HG03064 (cell line): ENCODE measurements at regions not wholly inside any gene's neighbourhood (a gene's known extent, or its start where the extent isn't known, plus 50 kb on each side); places are given as distances from the start of the nearest gene placed in this dataset.

Experiments
- ATAC-seq: cut with Tn5 transposase; IDR thresholded peaks from one replicate; pipeline ENCODE4 v1.9.1; 2021; ENCODE audit warnings: low read depth; ENCODE audit not compliant: unreplicated experiment

- ATAC-seq, result no peak
Measured at GRCh38 chr1:118370861-118371260, 185.8 kb upstream of the SPAG17 start.

- no peak for ATAC-seq
Measured at GRCh38 chr1:118366286-118366685, 181.3 kb upstream of the SPAG17 start.

GRCh38 chr1:118364882-118365281 lies 179.9 kb upstream of the SPAG17 start:
- ATAC-seq, result no peak

GRCh38 chr1:118363396-118363795 lies 178.4 kb upstream of the SPAG17 start:
- ATAC-seq, result no peak

GRCh38 chr1:118360817-118361216 lies 175.8 kb upstream of the SPAG17 start:
- no peak for ATAC-seq

- no peak for ATAC-seq
Measured at GRCh38 chr1:118346936-118347335, 161.9 kb upstream of the SPAG17 start.

DNA sequence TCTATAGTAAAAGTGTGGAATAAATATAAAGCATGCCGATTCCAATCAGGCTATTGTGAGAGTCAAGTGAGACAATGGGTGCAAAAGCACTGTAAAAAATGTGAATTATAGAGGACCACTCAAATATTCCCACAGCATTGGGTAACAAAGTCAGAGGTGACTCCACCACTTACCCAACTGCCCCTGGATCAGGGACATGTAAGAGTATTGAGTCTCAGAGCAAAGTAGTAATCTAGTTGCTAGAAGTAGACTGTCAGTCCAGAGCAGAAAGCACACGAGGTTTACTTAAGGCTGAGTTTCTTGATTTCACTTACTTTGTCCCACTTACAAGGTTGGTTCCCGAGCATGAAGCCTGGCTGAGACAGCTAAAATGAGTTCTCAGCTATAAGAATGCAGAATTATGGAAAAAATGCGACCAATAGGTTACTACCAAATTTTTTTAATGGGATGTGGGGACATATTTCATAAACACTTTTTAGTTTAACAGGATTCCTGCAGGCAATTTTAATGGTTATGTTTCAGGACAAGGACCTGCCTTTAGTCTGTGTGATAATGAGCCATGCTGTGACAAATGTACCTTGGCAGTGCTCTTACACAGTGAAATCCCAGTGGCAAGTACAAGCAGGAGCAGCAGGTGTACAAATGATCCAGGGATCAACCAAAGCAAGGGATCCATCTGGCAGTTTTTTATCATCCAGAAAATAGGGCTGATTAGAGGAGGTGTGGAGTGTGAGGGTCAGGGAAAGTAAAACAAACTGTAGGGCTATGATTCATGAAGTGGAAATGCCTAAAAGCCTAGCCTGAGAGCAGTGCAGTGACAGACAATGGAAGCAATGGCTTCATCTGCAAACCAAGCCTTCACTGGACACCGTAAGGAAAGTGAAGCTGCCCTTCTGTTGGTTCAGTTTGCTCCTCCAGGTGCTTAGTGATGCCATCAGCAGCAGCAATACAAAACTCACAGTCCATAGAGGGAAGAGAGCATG lies 156.2 kb upstream of the SPAG17 start:
- ATAC-seq, result no peak

- ATAC-seq, result no peak
Measured at GRCh38 chr1:118339400-118340124, 154.5 kb upstream of the SPAG17 start.

GRCh38 chr1:118338936-118339335 lies 153.9 kb upstream of the SPAG17 start:
- no peak for ATAC-seq

DNA sequence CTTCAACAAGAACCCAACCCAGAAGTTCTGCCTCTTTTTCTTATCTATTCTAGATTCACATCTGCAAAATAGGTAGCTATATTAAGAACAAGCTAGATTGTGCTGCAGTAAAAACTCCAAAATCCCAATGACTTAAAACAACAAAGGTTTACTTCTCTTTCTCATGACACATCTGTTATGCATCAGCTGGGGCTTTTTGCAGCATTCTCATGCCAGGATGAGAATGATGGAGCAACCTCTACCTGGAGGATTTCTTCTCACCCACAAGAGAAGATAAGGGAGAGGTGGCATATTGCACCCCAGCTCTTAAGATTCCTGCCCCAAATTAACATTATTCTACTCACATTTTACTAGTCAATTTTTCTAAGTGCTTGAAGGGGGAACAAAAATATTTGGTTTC lies 152.3 kb upstream of the SPAG17 start:
- ATAC-seq, result no peak

GRCh38 chr1:118335331-118335732 lies 150.3 kb upstream of the SPAG17 start:
- ATAC-seq, result peak; percentile 91

GRCh38 chr1:118334506-118334905 lies 149.5 kb upstream of the SPAG17 start:
- no peak for ATAC-seq

GRCh38 chr1:118333601-118334210 lies 148.7 kb upstream of the SPAG17 start:
- no peak for ATAC-seq

DNA sequence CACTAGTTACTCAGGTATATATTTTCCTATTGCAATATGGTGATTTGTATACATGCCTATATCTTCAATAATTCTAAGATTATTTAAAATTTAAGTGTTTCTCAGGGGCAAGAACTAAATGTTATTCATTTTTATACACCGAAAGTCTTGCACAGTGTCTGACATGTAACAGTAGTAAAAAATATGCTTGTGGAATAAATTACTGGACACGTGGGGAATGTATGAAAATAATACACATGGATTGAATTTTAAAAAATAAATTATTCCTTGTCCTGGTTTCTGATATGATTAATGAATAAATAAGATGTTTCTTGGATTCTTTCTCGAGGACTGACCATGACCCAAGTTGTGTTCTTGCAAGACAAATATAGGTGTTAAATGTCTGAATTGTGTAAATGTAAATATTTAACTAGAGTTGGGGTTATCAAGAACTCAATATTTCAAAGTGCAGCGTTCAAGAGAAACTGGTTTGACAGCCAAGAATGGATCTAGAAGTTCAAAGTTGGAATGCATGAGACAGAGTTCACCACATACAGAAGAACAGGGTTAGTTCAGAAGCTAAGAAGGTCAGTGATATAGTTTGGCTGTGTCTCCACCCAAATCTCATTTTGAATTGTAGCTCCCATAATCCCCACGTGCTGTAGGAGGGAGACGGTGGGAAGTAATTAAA lies 142.1 kb upstream of the SPAG17 start:
- no peak for ATAC-seq

- no peak for ATAC-seq
Measured at GRCh38 chr1:118325550-118326225, 140.7 kb upstream of the SPAG17 start.

GRCh38 chr1:118323246-118323645 lies 138.2 kb upstream of the SPAG17 start:
- no peak for ATAC-seq

DNA sequence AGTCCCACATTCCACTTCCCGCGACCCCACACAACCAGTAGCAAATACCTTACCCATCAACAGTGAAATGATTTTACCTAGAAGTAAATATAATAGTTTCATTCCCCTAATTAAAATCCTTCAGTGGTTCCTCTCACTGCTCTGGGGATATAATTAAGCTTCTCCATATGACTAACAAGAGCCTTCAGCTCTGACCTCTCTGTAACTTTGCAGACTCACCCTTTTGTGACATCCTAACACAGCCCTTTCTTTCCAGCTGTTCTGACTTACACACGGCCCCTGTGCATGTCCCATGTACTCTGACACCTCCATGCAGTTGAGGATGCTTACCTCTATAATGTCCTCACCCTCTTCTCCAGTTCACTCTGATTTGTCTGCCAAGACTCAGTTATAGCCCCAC lies 137.3 kb upstream of the SPAG17 start:
- ATAC-seq, result no peak

DNA sequence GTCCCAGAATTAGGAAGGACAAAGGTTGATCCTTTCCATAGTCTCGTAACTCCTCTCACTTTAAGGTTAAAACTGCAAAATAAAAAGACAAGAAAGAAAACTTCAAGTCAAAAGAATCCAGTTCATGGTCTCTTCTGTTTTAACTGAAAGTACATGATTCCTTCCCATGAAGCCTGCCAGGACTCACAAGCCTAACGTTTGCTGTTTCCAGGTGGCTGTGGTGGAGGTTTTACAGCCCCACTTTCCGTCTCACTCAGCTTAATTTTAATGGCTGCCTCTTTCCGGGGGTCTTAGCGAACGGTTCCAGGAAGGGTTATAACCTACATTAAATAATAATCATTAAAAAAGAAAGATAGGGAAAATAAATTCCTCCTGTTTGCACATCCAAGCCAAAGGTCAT lies 136.8 kb upstream of the SPAG17 start:
- no peak for ATAC-seq

DNA sequence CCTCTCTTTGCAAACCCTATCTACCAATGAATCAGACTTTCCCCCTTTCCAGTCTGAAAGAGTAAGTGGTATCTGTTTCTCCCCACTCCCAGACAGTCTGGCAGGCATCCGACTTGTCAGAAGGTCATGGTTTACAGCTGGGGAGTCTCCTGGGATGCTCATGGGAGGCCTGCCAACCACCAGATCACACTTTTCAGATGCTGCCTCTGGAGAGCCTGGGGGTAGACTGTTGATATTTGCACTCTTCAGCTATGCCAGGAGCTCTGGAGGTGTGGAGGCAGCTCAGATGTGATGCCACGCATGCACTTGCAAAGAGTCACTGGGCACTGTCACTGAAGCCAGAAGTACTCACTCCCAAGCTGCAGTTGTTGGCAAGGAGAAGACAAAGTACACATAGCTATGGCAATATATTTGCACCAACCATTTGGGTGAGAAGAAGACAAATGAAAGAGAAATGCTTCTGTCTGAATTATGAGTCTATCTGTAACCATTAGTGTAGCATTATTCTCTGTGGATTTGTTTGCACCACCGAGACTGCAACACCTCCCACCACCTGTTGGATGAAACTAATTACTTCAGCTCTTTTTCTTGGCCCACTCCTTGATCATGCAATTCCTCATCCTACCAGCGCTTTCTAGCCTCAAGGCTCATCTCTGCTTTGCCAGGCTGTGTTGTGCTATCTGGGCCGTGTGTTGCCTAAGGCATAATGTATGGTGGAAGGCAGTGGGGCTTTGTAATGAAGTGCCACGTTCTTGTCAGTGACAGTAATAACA lies 133.0 kb upstream of the SPAG17 start:
- no peak for ATAC-seq
